Esophagus squamous epithelium (tissue), 5 donors: ENCODE measurements at regions not wholly inside any gene's neighbourhood (a gene's known extent, or its start where the extent isn't known, plus 50 kb on each side); places are given as distances from the start of the nearest gene placed in this dataset.

Experiments used
- DNase-seq: peaks from one replicate; lab custom pipeline; 2025; lab: John Stamatoyannopoulos, UW
- H3K27ac ChIP-seq, 4 donors: fragments of 200-600 bp; sonication (generic); one replicate each; pipeline ENCODE4 v1.5.1; 2016 to 2019; ENCODE audit warnings: mild to moderate bottlenecking in 1 of 4
- H3K27me3 ChIP-seq, 4 donors: fragments of 200-600 bp; sonication (generic); 1 replicate in 3 of 4; 2 replicates in 1 of 4; pipeline versions ENCODE4 v1.5.1 to v1.6.0; 2017 to 2021; ENCODE audit warnings: antibody characterized with exemption in 1 of 4
- H3K36me3 ChIP-seq, 3 donors: fragments of 200-600 bp; sonication (generic); one replicate each; pipeline ENCODE4 v1.5.1; 2016 to 2019
- H3K4me1 ChIP-seq, 3 donors: fragments of 200-600 bp; sonication (generic); one replicate each; pipeline ENCODE4 v1.5.1; 2017 to 2019
- H3K4me3 ChIP-seq, 4 donors: fragments of 200-600 bp; sonication (generic); 1 replicate in 3 of 4; 2 replicates in 1 of 4; pipeline ENCODE4 v1.5.1; 2016 to 2019; ENCODE audit warnings: mild to moderate bottlenecking in 2 of 4, moderate library complexity in 1 of 4
- H3K9me3 ChIP-seq, 3 donors: fragments of 200-600 bp; sonication (generic); one replicate each; pipeline ENCODE4 v1.5.1; 2016 to 2019
- CTCF ChIP-seq, 6 experiments: fragments of 450-650 bp in 4 of 6; fragments of 200-600 bp in 2 of 6; sonication (generic) in 2 of 6; IDR thresholded peaks; one replicate each; pipeline ENCODE4 v1.5.1; 2016 to 2019; ENCODE audit warnings: antibody characterized with exemption in 6 of 6, mild to moderate bottlenecking in 4 of 6, moderate library complexity in 4 of 6
- POLR2A ChIP-seq, 4 donors: fragments of 450-650 bp; IDR thresholded peaks; one replicate each; pipeline ENCODE4 v1.6.1; 2017; ENCODE audit warnings: antibody characterized with exemption in 4 of 4, mild to moderate bottlenecking in 4 of 4, moderate library complexity in 3 of 4
- WGBS, 2 donors: methylation state at CpG; one replicate each; pipeline ENCODE4 v1.1.5; 2018; 5-methylcytosine and 5-hydroxymethylcytosine counted together
- intact Hi-C: fragments of 100-400 bp; cut with DNase I; formaldehyde crosslinking; loops from one replicate; pipeline ENCODE4 v1.15.0; 2022
- donor health status: DM: yes; HTN: yes; CAD: no.

- DNase-seq: no peak
- TF ChIP-seq POLR2A (IDR thresholded peaks at IDR 0.05) (no peak), CTCF (IDR thresholded peaks at IDR 0.05) (no peak)
- Histone ChIP-seq H3K9me3 (no peaks in the 10 kb centered on the region), H3K4me1 (peaks cover 0 to 10% (median 0%) of the 10 kb centered on the region in 3 donors), H3K36me3 (no peaks in the 10 kb centered on the region), H3K27me3 (no peaks in the 10 kb centered on the region), H3K4me3 (no peak overlapping the region), H3K27ac (no peak overlapping the region)
- WGBS, 2 donors: 46 to 56% methylated on average over 1 of the region's 1 CpG
- intact Hi-C loops: no loop called here
These were observed 1197.2 kb downstream of the SORCS1 start for GRCh38 chr10:105967256-105967655.

GRCh38 chr10:105965141-105965540 is 1199.4 kb downstream of the SORCS1 start:
- 46 to 61% methylated on average over 1 of the region's 1 CpG for WGBS, 2 donors
- intact Hi-C loops: no loop called here
- TF ChIP-seq POLR2A (IDR thresholded peaks at IDR 0.05) (no peak), CTCF (IDR thresholded peaks at IDR 0.05) (no peak)
- H3K27me3 ChIP-seq: no peaks in the 10 kb centered on the region
- no peak overlapping the region for H3K4me3 ChIP-seq
- H3K9me3 ChIP-seq: no peaks in the 10 kb centered on the region
- no peak for DNase-seq
- H3K27ac ChIP-seq: no peak overlapping the region
- H3K4me1 ChIP-seq: peaks cover 0 to 10% (median 0%) of the 10 kb centered on the region in 3 donors
- H3K36me3 ChIP-seq: no peaks in the 10 kb centered on the region

- no peak overlapping the region for H3K27ac ChIP-seq
- peaks cover 0 to 10% (median 0%) of the 10 kb centered on the region in 3 donors for H3K4me1 ChIP-seq
- no peaks in the 10 kb centered on the region for H3K27me3 ChIP-seq
- WGBS, 2 donors: 57 to 61% methylated on average over 5 of the region's 5 CpGs
- no peak for DNase-seq
- intact Hi-C loops: no loop called here
- H3K36me3 ChIP-seq: no peaks in the 10 kb centered on the region
- TF ChIP-seq CTCF (IDR thresholded peaks at IDR 0.05) (no peak), POLR2A (IDR thresholded peaks at IDR 0.05) (no peak)
- no peak overlapping the region for H3K4me3 ChIP-seq
- H3K9me3 ChIP-seq: no peaks in the 10 kb centered on the region
These were observed 1200.5 kb downstream of the SORCS1 start for GRCh38 chr10:105964009-105964408.

- Histone ChIP-seq H3K27ac (no peak overlapping the region), H3K9me3 (no peaks in the 10 kb centered on the region), H3K36me3 (no peaks in the 10 kb centered on the region), H3K4me3 (no peak overlapping the region), H3K4me1 (peaks cover 0 to 10% (median 0%) of the 10 kb centered on the region in 3 donors), H3K27me3 (no peaks in the 10 kb centered on the region)
- WGBS, 2 donors: 0 to 5% methylated on average over 1 of the region's 1 CpG
- DNase-seq: no peak
- intact Hi-C loops: no loop called here
- TF ChIP-seq POLR2A (IDR thresholded peaks at IDR 0.05) (no peak), CTCF (IDR thresholded peaks at IDR 0.05) (no peak)
These were observed 1201.1 kb downstream of the SORCS1 start for GRCh38 chr10:105963334-105963884.

- no peak for TF ChIP-seq CTCF (IDR thresholded peaks at IDR 0.05)
- TF ChIP-seq POLR2A (IDR thresholded peaks at IDR 0.05): no peak
- H3K4me1 ChIP-seq: peaks cover 0 to 8% (median 5%) of the 10 kb centered on the region in 3 donors
- no peaks in the 10 kb centered on the region for H3K9me3 ChIP-seq
- 85 to 92% methylated on average over 1 of the region's 1 CpG for WGBS, 2 donors
- no peak overlapping the region for H3K4me3 ChIP-seq
- intact Hi-C loops: no loop called here
- no peak for DNase-seq
- no peaks in the 10 kb centered on the region for H3K36me3 ChIP-seq
- no peaks in the 10 kb centered on the region for H3K27me3 ChIP-seq
- H3K27ac ChIP-seq: no peak overlapping the region
These were observed 1208.0 kb downstream of the SORCS1 start for GRCh38 chr10:105956550-105956949.
